Naive thymus-derived CD4-positive, alpha-beta T cell (primary cell): ENCODE measurements at regions not wholly inside any gene's neighbourhood (a gene's known extent, or its start where the extent isn't known, plus 50 kb on each side); places are given as distances from the start of the nearest gene placed in this dataset.

Experiments
- ATAC-seq: fragments of 150-1000 bp; cut with Tn5 transposase; 2 replicates; pipeline ENCODE4 v1.10.0; 2021; ENCODE audit warnings: mild to moderate bottlenecking, moderate library complexity
- CTCF ChIA-PET: fragments of 350-600 bp; sonication (Branson Sonifier 250); formaldehyde crosslinking; loops from one replicate; lab custom pipeline; 2021; ENCODE audit warnings: antibody characterized with exemption; lab: Charles Lee
- POLR2A ChIA-PET: fragments of 350-600 bp; sonication (Branson Sonifier 250); formaldehyde crosslinking; loops from one replicate; lab custom pipeline; 2021; ENCODE audit warnings: antibody characterized with exemption, inconsistent platforms; lab: Charles Lee
- DNase-seq, 9 donors: peaks; one replicate each; pipeline versions ENCODE4 v3.0.0 to v3.0.0-alpha.2; 2020 to 2022; ENCODE audit warnings: mixed read lengths in 1 of 9
- H3K27ac ChIP-seq: one replicate; pipeline ENCODE4 v1.7.0; 2013; ENCODE audit warnings: mild to moderate bottlenecking, low read depth, low read length, moderate library complexity
- H3K27me3 ChIP-seq, 2 donors: one replicate each; pipeline ENCODE4 v1.7.0; 2013; ENCODE audit warnings: low read length in 2 of 2, mild to moderate bottlenecking in 2 of 2, moderate library complexity in 2 of 2; ENCODE audit not compliant: control insufficient read depth in 2 of 2, insufficient read depth in 2 of 2
- H3K36me3 ChIP-seq, 3 experiments: 1 replicate in 2 of 3; 2 replicates in 1 of 3; pipeline ENCODE4 v1.7.0; 2013; ENCODE audit warnings: low read length in 3 of 3, mild to moderate bottlenecking in 3 of 3, moderate library complexity in 1 of 3; ENCODE audit not compliant: insufficient read depth in 3 of 3, control insufficient read depth in 2 of 3
- H3K4me1 ChIP-seq, 2 donors: one replicate each; pipeline ENCODE4 v1.7.0; 2013; ENCODE audit warnings: low read length in 2 of 2, mild to moderate bottlenecking in 2 of 2, moderate library complexity in 1 of 2; ENCODE audit not compliant: control insufficient read depth in 2 of 2, insufficient read depth in 2 of 2
- H3K4me3 ChIP-seq: 2 replicates; pipeline ENCODE4 v1.7.0; 2013; ENCODE audit warnings: mild to moderate bottlenecking, low read length
- H3K9me3 ChIP-seq, 3 experiments: 1 replicate in 2 of 3; 2 replicates in 1 of 3; pipeline ENCODE4 v1.7.0; 2013; ENCODE audit warnings: low read length in 3 of 3; ENCODE audit not compliant: control insufficient read depth in 2 of 3
- H3K27ac Mint-ChIP-seq, 9 donors: one replicate each; pipeline ENCODE4 v1.8.0; 2020 to 2022; ENCODE audit warnings: mixed read lengths in 9 of 9, mild to moderate bottlenecking in 8 of 9, moderate library complexity in 5 of 9, inconsistent platforms in 2 of 9
- H3K27me3 Mint-ChIP-seq, 5 donors: one replicate each; pipeline ENCODE4 v1.8.0; 2021 to 2022; ENCODE audit warnings: mixed read lengths in 5 of 5, mild to moderate bottlenecking in 1 of 5
- H3K36me3 Mint-ChIP-seq, 5 donors: one replicate each; pipeline ENCODE4 v1.8.0; 2020 to 2022; ENCODE audit warnings: mixed read lengths in 5 of 5, mild to moderate bottlenecking in 3 of 5, inconsistent platforms in 1 of 5
- H3K4me1 Mint-ChIP-seq, 7 donors: one replicate each; pipeline ENCODE4 v1.8.0; 2020 to 2022; ENCODE audit warnings: mixed read lengths in 7 of 7, mild to moderate bottlenecking in 3 of 7, inconsistent platforms in 1 of 7
- H3K4me3 Mint-ChIP-seq, 10 donors: one replicate each; pipeline ENCODE4 v1.8.0; 2020 to 2022; ENCODE audit warnings: mild to moderate bottlenecking in 10 of 10, mixed read lengths in 10 of 10, moderate library complexity in 6 of 10, inconsistent platforms in 2 of 10
- H3K9me3 Mint-ChIP-seq, 11 donors: one replicate each; pipeline ENCODE4 v1.8.0; 2020 to 2022; ENCODE audit warnings: mixed read lengths in 11 of 11, mild to moderate bottlenecking in 4 of 11, inconsistent platforms in 1 of 11, moderate library complexity in 1 of 11
- intact Hi-C, 2 donors: fragments of 100-400 bp; cut with micrococcal nuclease; formaldehyde crosslinking; loops; one replicate each; pipeline ENCODE4 v1.15.1; 2023

- ATAC-seq (no peak), DNase-seq (no peak)
- Mint-ChIP-seq H3K4me3 (no peak overlapping the region), H3K27ac (no peak overlapping the region), H3K4me1 (peaks cover 0 to 3% (median 0%) of the 10 kb centered on the region in 7 donors), H3K36me3 (no peaks in the 10 kb centered on the region), H3K27me3 (peaks cover 0 to 9% (median 5%) of the 10 kb centered on the region in 5 donors), H3K9me3 (peaks cover 0 to 3% (median 0%) of the 10 kb centered on the region in 11 donors)
- Histone ChIP-seq H3K4me1 (no peaks in the 10 kb centered on the region), H3K36me3 (no peaks in the 10 kb centered on the region), H3K4me3 (no peak overlapping the region), H3K9me3 (no peaks in the 10 kb centered on the region), H3K27me3 (no peaks in the 10 kb centered on the region), H3K27ac (no peak overlapping the region)
- intact Hi-C loops: no loop called here
- ChIA-PET POLR2A (no interaction called here), CTCF (no interaction called here)
These were observed 690.5 kb downstream of the ADCYAP1 start for GRCh38 chr18:1595195-1595594.

GRCh38 chr18:1599196-1599595 is 694.5 kb downstream of the ADCYAP1 start:
- Mint-ChIP-seq H3K27me3 (peaks cover 0 to 7% (median 0%) of the 10 kb centered on the region in 5 donors), H3K4me1 (no peaks in the 10 kb centered on the region), H3K9me3 (peaks cover 0 to 5% (median 0%) of the 10 kb centered on the region in 11 donors), H3K36me3 (no peaks in the 10 kb centered on the region), H3K27ac (no peak overlapping the region), H3K4me3 (no peak overlapping the region)
- intact Hi-C loops: no loop called here
- ChIA-PET POLR2A (no interaction called here), CTCF (no interaction called here)
- no peaks in the 10 kb centered on the region for H3K4me1 ChIP-seq
- no peak overlapping the region for H3K27ac ChIP-seq
- H3K36me3 ChIP-seq: no peaks in the 10 kb centered on the region
- no peaks in the 10 kb centered on the region for H3K9me3 ChIP-seq
- H3K27me3 ChIP-seq: no peaks in the 10 kb centered on the region
- no peak for ATAC-seq
- no peak overlapping the region for H3K4me3 ChIP-seq
- DNase-seq: no peak

GRCh38 chr18:1604751-1605150 is 700.1 kb downstream of the ADCYAP1 start:
- Mint-ChIP-seq H3K4me1 (no peaks in the 10 kb centered on the region), H3K4me3 (no peak overlapping the region), H3K9me3 (peaks cover 0 to 5% (median 0%) of the 10 kb centered on the region in 11 donors), H3K27ac (no peak overlapping the region), H3K27me3 (peaks cover 0 to 6% (median 0%) of the 10 kb centered on the region in 5 donors), H3K36me3 (no peaks in the 10 kb centered on the region)
- no peak for ATAC-seq
- H3K9me3 ChIP-seq: no peaks in the 10 kb centered on the region
- H3K36me3 ChIP-seq: no peaks in the 10 kb centered on the region
- H3K4me1 ChIP-seq: no peaks in the 10 kb centered on the region
- no peaks in the 10 kb centered on the region for H3K27me3 ChIP-seq
- DNase-seq: no peak
- CTCF ChIA-PET: no interaction called here
- POLR2A ChIA-PET: no interaction called here
- no peak overlapping the region for H3K4me3 ChIP-seq
- H3K27ac ChIP-seq: no peak overlapping the region
- intact Hi-C loops: no loop called here

DNA sequence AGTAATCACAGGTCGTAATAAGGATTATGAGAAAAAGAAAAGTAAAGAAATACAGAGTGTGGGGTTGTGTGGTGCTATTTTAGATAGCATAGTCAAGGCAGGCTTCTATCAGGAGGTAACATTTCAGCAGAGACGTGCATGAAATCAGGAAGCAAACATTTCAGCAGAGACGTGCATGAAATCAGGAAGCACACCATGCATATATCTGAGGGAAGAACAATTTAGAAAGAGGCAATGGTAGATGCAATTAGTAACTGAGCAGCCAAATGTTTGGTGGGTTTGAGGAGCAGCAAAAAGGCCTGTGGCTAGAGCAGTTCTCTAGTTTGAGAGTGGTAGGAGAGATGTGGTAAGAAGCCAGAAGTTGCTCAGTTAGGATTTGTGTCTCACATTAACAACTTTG is 713.7 kb downstream of the ADCYAP1 start:
- no peaks in the 10 kb centered on the region for H3K36me3 Mint-ChIP-seq
- no peaks in the 10 kb centered on the region for H3K9me3 ChIP-seq
- no peak overlapping the region for H3K27ac ChIP-seq
- DNase-seq (no peak), ATAC-seq (no peak)
- H3K4me1 Mint-ChIP-seq: no peaks in the 10 kb centered on the region
- no peak overlapping the region for H3K4me3 ChIP-seq
- no peaks in the 10 kb centered on the region for H3K36me3 ChIP-seq
- peaks cover 0 to 9% (median 2%) of the 10 kb centered on the region in 11 donors for H3K9me3 Mint-ChIP-seq
- H3K27me3 ChIP-seq: no peaks in the 10 kb centered on the region
- H3K4me3 Mint-ChIP-seq: no peak overlapping the region
- intact Hi-C loops: no loop called here
- H3K27me3 Mint-ChIP-seq: peaks cover 0 to 7% (median 4%) of the 10 kb centered on the region in 5 donors
- ChIA-PET CTCF (no interaction called here), POLR2A (no interaction called here)
- H3K27ac Mint-ChIP-seq: no peak overlapping the region
- H3K4me1 ChIP-seq: no peaks in the 10 kb centered on the region

DNA sequence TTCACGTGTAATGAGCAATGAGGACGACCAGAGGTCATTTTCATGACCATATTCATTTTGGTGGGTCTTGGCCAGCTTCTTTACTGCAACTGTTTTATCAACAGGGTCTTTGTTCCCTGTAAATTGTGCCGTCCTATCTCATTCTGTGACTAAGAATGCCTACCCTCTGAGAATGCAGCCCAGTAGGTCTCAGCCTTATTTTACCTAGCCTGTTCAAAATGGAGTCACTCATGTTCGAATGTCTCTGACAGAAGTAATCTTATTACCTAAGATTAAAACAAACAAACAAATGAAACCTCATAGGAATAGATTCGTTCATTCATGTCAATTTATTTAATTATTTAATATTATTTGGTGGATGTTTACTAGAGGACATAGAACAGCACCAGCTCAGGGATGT is 714.8 kb downstream of the ADCYAP1 start:
- POLR2A ChIA-PET: no interaction called here
- peaks cover 0 to 4% (median 0%) of the 10 kb centered on the region in 5 donors for H3K27me3 Mint-ChIP-seq

DNA sequence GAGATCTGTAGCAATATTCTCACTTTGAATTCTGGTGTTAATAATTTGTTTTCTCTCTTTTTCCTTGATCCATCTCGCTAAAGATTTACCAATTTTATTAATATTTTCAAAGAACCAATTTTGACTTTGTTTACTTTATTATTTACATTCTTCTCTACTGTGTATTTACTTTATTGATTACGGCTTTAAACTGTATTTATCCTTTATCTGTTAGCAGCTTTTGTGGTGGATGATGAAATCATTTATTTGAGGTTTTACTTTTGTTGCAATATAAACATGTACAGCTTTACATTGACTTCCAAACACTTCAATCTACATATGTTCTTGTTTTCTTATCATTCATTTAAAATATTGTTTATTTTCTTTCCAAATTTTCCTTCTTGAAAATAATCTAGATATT is 719.9 kb downstream of the ADCYAP1 start:
- no peak for DNase-seq
- H3K36me3 ChIP-seq: no peaks in the 10 kb centered on the region
- H3K9me3 ChIP-seq: no peaks in the 10 kb centered on the region
- no peak overlapping the region for H3K27ac Mint-ChIP-seq
- POLR2A ChIA-PET: no interaction called here
- H3K4me1 Mint-ChIP-seq: no peaks in the 10 kb centered on the region
- CTCF ChIA-PET: no interaction called here
- no peak overlapping the region for H3K4me3 ChIP-seq
- peaks cover 0 to 7% (median 2%) of the 10 kb centered on the region in 11 donors for H3K9me3 Mint-ChIP-seq
- H3K4me3 Mint-ChIP-seq: no peak overlapping the region
- H3K27ac ChIP-seq: no peak overlapping the region
- no peaks in the 10 kb centered on the region for H3K4me1 ChIP-seq
- H3K27me3 ChIP-seq: no peaks in the 10 kb centered on the region
- no peaks in the 10 kb centered on the region for H3K27me3 Mint-ChIP-seq
- no peak for ATAC-seq
- no peaks in the 10 kb centered on the region for H3K36me3 Mint-ChIP-seq
- intact Hi-C loops: no loop called here

More for the DNA sequence above, 714.8 kb downstream of the ADCYAP1 start:
- Histone ChIP-seq H3K36me3 (no peaks in the 10 kb centered on the region), H3K9me3 (no peaks in the 10 kb centered on the region), H3K4me3 (no peak overlapping the region), H3K27ac (no peak overlapping the region), H3K27me3 (no peaks in the 10 kb centered on the region), H3K4me1 (no peaks in the 10 kb centered on the region)
- peaks cover 0 to 9% (median 2%) of the 10 kb centered on the region in 11 donors for H3K9me3 Mint-ChIP-seq
- no peak overlapping the region for H3K27ac Mint-ChIP-seq
- no peaks in the 10 kb centered on the region for H3K4me1 Mint-ChIP-seq
- ATAC-seq: no peak
- H3K4me3 Mint-ChIP-seq: no peak overlapping the region
- no peaks in the 10 kb centered on the region for H3K36me3 Mint-ChIP-seq
- DNase-seq: no peak
- CTCF ChIA-PET: no interaction called here
- intact Hi-C loops: no loop called here

- peaks cover 0 to 9% (median 2%) of the 10 kb centered on the region in 11 donors for H3K9me3 Mint-ChIP-seq
These were observed 722.8 kb downstream of the ADCYAP1 start for GRCh38 chr18:1627494-1627893.

More at GRCh38 chr18:1627494-1627893, 722.8 kb downstream of the ADCYAP1 start:
- CTCF ChIA-PET: no interaction called here
- H3K9me3 ChIP-seq: no peaks in the 10 kb centered on the region
- H3K4me3 Mint-ChIP-seq: no peak overlapping the region
- H3K27me3 Mint-ChIP-seq: no peaks in the 10 kb centered on the region
- H3K4me1 Mint-ChIP-seq: no peaks in the 10 kb centered on the region
- DNase-seq (no peak), ATAC-seq (no peak)
- POLR2A ChIA-PET: no interaction called here
- H3K36me3 Mint-ChIP-seq: no peaks in the 10 kb centered on the region
- no peak overlapping the region for H3K27ac Mint-ChIP-seq
- H3K27me3 ChIP-seq: no peaks in the 10 kb centered on the region
- no peak overlapping the region for H3K4me3 ChIP-seq
- H3K4me1 ChIP-seq: no peaks in the 10 kb centered on the region
- no peak overlapping the region for H3K27ac ChIP-seq
- no peaks in the 10 kb centered on the region for H3K36me3 ChIP-seq
- intact Hi-C loops: no loop called here
